H1 (cell line): ENCODE measurements at regions not wholly inside any gene's neighbourhood (a gene's known extent, or its start where the extent isn't known, plus 50 kb on each side); places are given as distances from the start of the nearest gene placed in this dataset.

ENCODE experiments used
- GTF2F1 ChIP-seq: IDR thresholded peaks from 2 replicates; pipeline ENCODE4 v1.6.1; 2012; ENCODE audit warnings: low read depth, low read length, improper control_type of control experiment, borderline replicate concordance
- RBBP5 ChIP-seq: IDR thresholded peaks from 2 replicates; pipeline ENCODE4 v1.7.1; 2012; ENCODE audit warnings: low read depth, mild to moderate bottlenecking, inconsistent platforms, low read length, moderate library complexity, borderline replicate concordance
- RNF2 ChIP-seq: fragments of 200-900, 300-1000 bp; sonication (generic); IDR thresholded peaks from 2 replicates; pipeline ENCODE4 v1.7.1; 2016; ENCODE audit warnings: borderline replicate concordance, low read depth, mild to moderate bottlenecking, antibody characterized with exemption, low read length; ENCODE audit not compliant: poor library complexity, severe bottlenecking; ENCODE audit errors: missing control alignments
- SP4 ChIP-seq: IDR thresholded peaks from 2 replicates; pipeline ENCODE4 v1.6.1; 2012; ENCODE audit warnings: low read length, inconsistent platforms
- TBP ChIP-seq: IDR thresholded peaks from 2 replicates; pipeline ENCODE4 v1.6.1; 2011; ENCODE audit warnings: low read depth, low read length, improper control_type of control experiment
- TF ChIP-seq, protein P1 (sequence below), 3 experiments: IDR thresholded peaks; 1 replicate in 2 of 3; 2 replicates in 1 of 3; pipeline versions ENCODE4 v1.5.1 to v1.6.1; 2011; ENCODE audit warnings: low read length in 3 of 3, mild to moderate bottlenecking in 3 of 3, inconsistent platforms in 2 of 3, low read depth in 1 of 3, moderate library complexity in 1 of 3; ENCODE audit not compliant: insufficient read depth in 1 of 3; ENCODE audit errors: control extremely low read depth in 1 of 3

DNA sequence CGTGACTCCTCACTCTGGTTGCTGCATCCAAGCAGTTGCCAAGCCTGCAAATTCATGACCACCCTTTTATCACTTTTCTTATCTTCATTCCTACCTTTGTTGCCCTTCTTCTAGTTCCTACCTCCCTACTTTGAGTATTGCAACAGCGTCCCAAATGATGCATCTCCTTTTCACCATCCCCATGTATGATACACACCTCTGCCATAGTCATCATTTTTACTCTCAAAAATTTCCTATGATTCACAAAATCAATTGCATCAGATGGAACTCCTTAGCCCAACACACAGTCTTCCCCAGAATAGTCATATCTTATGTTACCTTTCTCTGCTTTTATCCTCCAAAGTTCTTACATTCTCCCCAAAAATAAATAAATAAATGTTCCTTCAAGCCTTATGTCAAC, 262.6 kb downstream of the TBL1XR1 start (continued):
- TF ChIP-seq GTF2F1 (no peak), SP4 (no peak), TBP (no peak), RBBP5 (no peak), RNF2 (no peak)
- TF ChIP-seq, protein P1, sequence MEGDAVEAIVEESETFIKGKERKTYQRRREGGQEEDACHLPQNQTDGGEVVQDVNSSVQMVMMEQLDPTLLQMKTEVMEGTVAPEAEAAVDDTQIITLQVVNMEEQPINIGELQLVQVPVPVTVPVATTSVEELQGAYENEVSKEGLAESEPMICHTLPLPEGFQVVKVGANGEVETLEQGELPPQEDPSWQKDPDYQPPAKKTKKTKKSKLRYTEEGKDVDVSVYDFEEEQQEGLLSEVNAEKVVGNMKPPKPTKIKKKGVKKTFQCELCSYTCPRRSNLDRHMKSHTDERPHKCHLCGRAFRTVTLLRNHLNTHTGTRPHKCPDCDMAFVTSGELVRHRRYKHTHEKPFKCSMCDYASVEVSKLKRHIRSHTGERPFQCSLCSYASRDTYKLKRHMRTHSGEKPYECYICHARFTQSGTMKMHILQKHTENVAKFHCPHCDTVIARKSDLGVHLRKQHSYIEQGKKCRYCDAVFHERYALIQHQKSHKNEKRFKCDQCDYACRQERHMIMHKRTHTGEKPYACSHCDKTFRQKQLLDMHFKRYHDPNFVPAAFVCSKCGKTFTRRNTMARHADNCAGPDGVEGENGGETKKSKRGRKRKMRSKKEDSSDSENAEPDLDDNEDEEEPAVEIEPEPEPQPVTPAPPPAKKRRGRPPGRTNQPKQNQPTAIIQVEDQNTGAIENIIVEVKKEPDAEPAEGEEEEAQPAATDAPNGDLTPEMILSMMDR (IDR thresholded peaks at IDR 0.05; ENCODE audit: control extremely low read depth in 1 of 3, insufficient read depth in 1 of 3, low read depth in 1 of 3, low read length in 3 of 3), result no peak
